Ectodermal cell (in vitro differentiated cells): ENCODE measurements at regions not wholly inside any gene's neighbourhood (a gene's known extent, or its start where the extent isn't known, plus 50 kb on each side); places are given as distances from the start of the nearest gene placed in this dataset.

ENCODE experiments used
- H3K27ac ChIP-seq: 2 replicates; pipeline ENCODE4 v1.7.0; 2013; ENCODE audit warnings: mild to moderate bottlenecking, low read depth, low read length; ENCODE audit not compliant: insufficient read depth, poor library complexity, severe bottlenecking
- H3K27me3 ChIP-seq: 2 replicates; pipeline ENCODE4 v1.7.0; 2013; ENCODE audit warnings: mild to moderate bottlenecking, low read length; ENCODE audit not compliant: insufficient read depth, control insufficient read depth, poor library complexity, severe bottlenecking
- H3K36me3 ChIP-seq: one replicate; pipeline ENCODE4 v1.7.0; 2013; ENCODE audit warnings: low read length; ENCODE audit not compliant: control insufficient read depth, insufficient read depth
- H3K4me1 ChIP-seq: one replicate; pipeline ENCODE4 v1.7.0; 2013; ENCODE audit warnings: low read length; ENCODE audit not compliant: control insufficient read depth, insufficient read depth
- H3K4me3 ChIP-seq: 2 replicates; pipeline ENCODE4 v1.7.0; 2013; ENCODE audit warnings: low read depth, low read length, control low read depth; ENCODE audit not compliant: insufficient read depth
- H3K9me3 ChIP-seq: 2 replicates; pipeline ENCODE4 v1.7.0; 2013; ENCODE audit warnings: mild to moderate bottlenecking, low read length, moderate library complexity; ENCODE audit not compliant: control insufficient read depth
- WGBS, 2 experiments: methylation state at CpG; one replicate each; pipeline ENCODE4 v1.1.7; 2013; ENCODE audit warnings: missing lambda C conversion rate in 2 of 2; 5-methylcytosine and 5-hydroxymethylcytosine counted together

DNA sequence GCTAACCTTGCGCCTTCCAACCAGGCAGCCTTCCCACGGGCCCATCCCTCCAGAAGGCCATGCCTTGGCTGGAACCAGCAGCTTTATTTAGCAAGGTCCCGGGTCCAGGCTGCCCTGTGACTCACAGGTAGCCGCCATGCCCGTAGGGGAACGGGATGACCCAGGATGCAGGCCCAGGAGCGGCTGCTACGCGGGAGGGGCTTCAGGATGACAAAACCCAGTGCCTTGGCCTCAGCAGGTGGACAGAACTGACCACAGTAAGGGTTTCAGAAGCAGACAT is 63.3 kb downstream of the RTP5 start:
- WGBS, 2 experiments = 93 to 94% methylated on average over 9 of the region's 9 CpGs
- Histone ChIP-seq H3K9me3 (no peaks in the 10 kb centered on the region), H3K36me3 (no peaks in the 10 kb centered on the region), H3K4me1 (no peaks in the 10 kb centered on the region), H3K27me3 (no peaks in the 10 kb centered on the region), H3K27ac (no peak overlapping the region), H3K4me3 (no peak overlapping the region)

DNA sequence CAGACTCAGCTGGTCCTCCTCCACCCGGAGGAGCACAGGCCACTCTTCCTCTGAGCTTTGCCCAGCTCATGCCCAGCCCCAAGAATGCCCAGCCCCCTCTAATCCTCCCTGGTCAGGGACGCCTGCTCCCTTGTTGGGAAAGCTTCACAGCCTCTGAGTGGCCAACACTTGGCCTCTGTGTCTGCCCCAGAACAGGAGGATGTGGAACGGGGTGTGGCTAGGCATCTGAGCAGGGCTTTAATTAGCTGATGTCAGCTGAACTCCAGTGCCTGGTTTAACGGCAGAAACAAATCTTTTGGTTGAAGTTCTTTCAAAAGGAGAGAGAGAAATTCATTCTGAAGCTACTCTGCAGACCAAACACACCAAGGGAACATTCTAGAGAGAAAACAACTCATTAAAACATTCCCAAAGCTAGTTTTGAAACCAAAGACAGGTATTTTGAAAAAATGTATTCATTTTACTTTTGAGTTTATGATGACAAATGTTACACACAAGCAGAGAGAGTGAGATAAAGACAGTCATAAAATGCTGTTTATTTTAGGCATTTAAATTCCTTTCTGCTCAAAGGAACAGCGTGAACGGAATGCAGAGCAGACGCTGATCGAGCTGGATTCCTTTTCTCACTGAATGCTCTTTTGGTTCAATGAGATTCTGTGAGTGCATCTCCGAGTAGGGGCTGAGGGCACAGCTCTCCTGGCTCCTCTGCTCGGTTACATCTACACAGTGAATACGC is 63.8 kb downstream of the RTP5 start:
- Histone ChIP-seq H3K36me3 (no peaks in the 10 kb centered on the region), H3K4me1 (no peaks in the 10 kb centered on the region), H3K9me3 (no peaks in the 10 kb centered on the region), H3K27ac (peak overlapping the region; percentile 8), H3K27me3 (no peaks in the 10 kb centered on the region), H3K4me3 (no peak overlapping the region)
- WGBS, 2 experiments = 80 to 82% methylated on average over 11 of the region's 11 CpGs

DNA sequence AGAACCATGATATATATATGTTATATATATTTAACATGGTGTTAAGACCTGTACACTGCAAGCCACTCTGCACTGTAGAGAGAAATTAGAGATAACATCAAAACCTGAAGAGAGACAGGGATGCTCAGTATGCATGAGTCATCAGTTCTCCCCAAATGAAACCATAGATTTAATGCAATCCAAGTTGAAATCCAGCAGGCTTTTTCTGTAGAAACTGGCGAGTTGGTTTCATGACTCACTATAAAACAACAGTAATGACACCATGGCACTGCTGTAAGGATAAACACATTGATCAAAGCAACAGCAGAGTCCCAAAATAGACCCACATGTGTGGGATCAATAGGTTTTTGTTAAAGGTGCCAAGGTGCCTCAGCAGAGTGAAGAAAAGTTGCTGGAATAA is 65.8 kb downstream of the RTP5 start:
- no peaks in the 10 kb centered on the region for H3K9me3 ChIP-seq
- WGBS, 2 experiments = 82% methylated on average over 1 of the region's 1 CpG
- H3K27me3 ChIP-seq = no peaks in the 10 kb centered on the region
- H3K27ac ChIP-seq = no peak overlapping the region
- H3K4me3 ChIP-seq = no peak overlapping the region
- no peaks in the 10 kb centered on the region for H3K4me1 ChIP-seq
- H3K36me3 ChIP-seq = no peaks in the 10 kb centered on the region

DNA sequence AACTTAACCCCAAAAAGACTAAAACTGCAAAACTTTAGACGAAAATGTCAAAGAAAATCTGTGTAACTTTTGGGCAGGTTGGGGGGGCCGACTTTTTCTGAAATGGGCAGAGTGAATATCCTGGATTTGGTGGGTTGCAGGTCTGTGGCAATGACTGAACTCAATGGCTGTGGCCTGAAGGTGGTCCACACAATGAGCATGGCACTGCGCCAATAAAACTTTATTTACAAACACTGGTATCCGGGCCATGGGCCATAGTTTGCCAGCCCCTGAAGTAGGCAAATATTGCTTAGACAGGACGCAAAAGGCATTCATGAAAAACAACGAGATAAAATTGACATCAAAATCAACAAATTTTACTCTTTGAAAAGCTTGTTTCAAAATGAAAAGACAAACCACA is 66.2 kb downstream of the RTP5 start:
- WGBS, 2 experiments = 96 to 97% methylated on average over 6 of the region's 6 CpGs
- Histone ChIP-seq H3K27me3 (no peaks in the 10 kb centered on the region), H3K4me1 (no peaks in the 10 kb centered on the region), H3K36me3 (no peaks in the 10 kb centered on the region), H3K4me3 (no peak overlapping the region), H3K9me3 (no peaks in the 10 kb centered on the region), H3K27ac (no peak overlapping the region)

DNA sequence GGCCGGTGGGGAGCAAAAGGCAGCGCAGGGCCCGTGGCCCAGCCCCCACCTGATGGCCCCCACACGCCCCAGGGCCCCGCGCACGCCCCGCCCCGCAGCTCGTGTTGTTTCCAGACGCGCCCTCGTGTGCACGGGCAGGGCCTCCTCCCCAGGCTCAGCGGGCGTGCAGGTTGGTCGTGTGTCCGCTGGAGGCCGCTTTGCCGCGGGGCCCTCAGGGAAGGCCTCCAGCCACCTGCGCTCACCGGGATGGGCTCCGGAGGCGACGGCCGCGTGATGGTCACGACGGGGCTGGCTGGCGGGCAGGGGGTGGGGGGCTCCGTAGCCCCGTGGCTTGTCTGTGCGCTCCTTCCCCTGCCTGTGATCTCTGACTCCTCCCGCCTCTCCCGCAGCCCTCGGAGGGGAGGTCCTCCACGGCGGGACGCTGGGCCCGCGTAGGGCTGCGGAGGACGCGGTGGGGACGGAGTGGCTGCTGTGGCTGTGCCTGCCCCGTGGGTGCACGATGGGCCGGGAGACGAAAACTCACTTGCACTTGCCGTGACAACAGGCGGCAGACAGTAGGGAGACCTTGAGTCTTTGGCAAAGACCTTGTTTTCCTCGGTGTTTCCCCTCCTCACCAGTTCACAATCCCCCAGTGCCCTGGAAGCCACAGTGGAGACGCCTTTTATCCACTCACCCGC is 67.1 kb downstream of the RTP5 start:
- Histone ChIP-seq H3K4me1 (no peaks in the 10 kb centered on the region), H3K27ac (no peak overlapping the region), H3K27me3 (no peaks in the 10 kb centered on the region), H3K9me3 (no peaks in the 10 kb centered on the region), H3K36me3 (no peaks in the 10 kb centered on the region), H3K4me3 (no peak overlapping the region)
- 92 to 93% methylated on average over 55 of the region's 55 CpGs for WGBS, 2 experiments

DNA sequence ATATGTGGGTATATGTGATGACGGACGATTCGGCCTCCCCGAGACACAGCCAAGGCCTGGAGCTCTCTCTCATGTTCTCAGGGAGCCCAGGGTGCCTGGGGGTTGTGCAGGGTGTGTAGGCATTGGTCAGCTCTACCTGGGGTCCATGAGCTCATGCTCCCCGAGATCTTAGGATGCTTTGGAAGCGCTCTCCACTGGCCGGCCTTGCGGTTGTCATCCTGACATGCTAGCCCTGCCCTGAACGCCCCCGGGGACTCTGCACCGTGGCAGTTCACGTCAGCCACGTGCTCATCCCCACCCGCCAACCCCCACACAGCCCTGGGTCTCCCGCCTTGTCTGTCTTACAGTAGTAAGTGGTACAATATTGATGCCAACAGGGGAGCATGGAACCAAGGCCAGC is 67.8 kb downstream of the RTP5 start:
- no peaks in the 10 kb centered on the region for H3K4me1 ChIP-seq
- H3K9me3 ChIP-seq = no peaks in the 10 kb centered on the region
- no peak overlapping the region for H3K27ac ChIP-seq
- H3K4me3 ChIP-seq = no peak overlapping the region
- WGBS, 2 experiments = 94 to 97% methylated on average over 15 of the region's 15 CpGs
- H3K27me3 ChIP-seq = no peaks in the 10 kb centered on the region
- H3K36me3 ChIP-seq = no peaks in the 10 kb centered on the region

DNA sequence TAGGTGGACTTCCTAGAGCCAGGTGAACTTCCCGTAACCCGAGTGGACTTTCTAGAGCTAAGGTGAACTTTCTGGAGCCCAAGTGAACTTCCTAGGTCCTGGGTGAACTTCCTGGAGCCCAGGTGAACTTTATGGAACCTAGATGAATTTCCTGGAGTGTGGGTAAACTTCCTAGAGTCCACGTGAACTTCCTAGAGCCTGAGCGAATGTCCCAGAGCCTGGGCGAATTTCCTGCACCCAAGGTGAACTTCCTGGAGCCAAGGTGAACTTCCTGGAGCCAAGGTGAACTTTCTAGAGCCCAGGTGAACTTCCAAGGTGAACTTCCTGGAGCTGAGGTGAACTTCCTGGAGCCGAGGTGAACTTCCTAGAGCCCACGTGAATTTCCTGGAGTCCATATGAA is 70.0 kb downstream of the RTP5 start:
- H3K27me3 ChIP-seq = no peaks in the 10 kb centered on the region
- 92 to 93% methylated on average over 7 of the region's 7 CpGs for WGBS, 2 experiments
- no peaks in the 10 kb centered on the region for H3K9me3 ChIP-seq
- no peak overlapping the region for H3K27ac ChIP-seq
- no peaks in the 10 kb centered on the region for H3K4me1 ChIP-seq
- no peak overlapping the region for H3K4me3 ChIP-seq
- no peaks in the 10 kb centered on the region for H3K36me3 ChIP-seq

DNA sequence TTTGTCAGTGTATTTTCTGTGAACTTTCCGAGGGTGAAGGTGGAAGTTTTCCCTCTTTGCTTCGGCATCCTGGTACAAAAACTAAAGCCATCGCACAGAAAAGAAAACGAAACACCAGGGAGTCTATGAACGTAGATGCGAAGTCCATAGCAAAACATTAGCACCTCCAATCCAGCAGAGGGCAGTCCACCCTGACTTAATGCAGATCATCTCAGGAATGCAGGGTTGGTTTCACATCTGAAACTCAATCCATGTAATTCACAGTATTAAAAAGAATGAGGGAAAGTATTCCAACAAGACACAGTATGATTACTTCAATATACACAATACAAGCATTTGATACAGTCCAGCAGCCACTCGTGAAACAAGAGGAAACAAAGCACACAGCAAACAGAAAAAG is 70.8 kb downstream of the RTP5 start:
- no peaks in the 10 kb centered on the region for H3K36me3 ChIP-seq
- 91 to 92% methylated on average over 7 of the region's 7 CpGs for WGBS, 2 experiments
- no peaks in the 10 kb centered on the region for H3K27me3 ChIP-seq
- no peak overlapping the region for H3K4me3 ChIP-seq
- H3K4me1 ChIP-seq = no peaks in the 10 kb centered on the region
- no peak overlapping the region for H3K27ac ChIP-seq
- no peaks in the 10 kb centered on the region for H3K9me3 ChIP-seq

DNA sequence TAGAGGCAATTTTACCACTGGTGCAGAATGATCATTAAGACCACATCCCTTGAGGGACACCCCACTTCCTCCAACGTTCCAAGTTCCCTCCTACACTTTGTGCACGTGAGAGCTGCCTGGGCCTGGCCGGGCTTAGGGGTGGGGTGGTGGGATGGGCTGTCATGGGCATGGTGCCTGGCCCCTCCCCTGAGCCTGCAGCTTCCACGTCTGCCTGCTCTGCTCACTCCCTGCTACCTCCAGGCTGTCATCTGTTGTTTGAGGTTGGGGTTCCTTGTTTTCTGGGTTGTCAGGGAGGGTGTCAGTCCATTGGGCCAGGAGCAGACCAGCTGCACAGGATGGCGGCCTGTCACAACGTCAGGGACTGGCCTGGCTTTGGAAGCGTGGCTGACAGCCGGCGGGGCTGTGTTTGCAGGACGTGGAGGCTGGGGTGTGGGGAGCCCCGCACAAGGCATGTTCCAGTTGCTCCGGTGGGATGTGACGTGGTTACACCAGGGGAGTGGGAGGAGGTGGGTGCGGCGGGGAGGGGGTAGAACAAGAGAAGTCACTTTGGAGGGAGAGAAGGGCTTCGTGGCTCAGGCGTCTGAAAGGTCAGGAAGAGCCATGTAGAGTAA is 72.3 kb downstream of the RTP5 start:
- no peaks in the 10 kb centered on the region for H3K4me1 ChIP-seq
- no peak overlapping the region for H3K4me3 ChIP-seq
- no peak overlapping the region for H3K27ac ChIP-seq
- H3K36me3 ChIP-seq = no peaks in the 10 kb centered on the region
- WGBS, 2 experiments = 83 to 91% methylated on average over 14 to 17 of the region's 17 CpGs
- no peaks in the 10 kb centered on the region for H3K27me3 ChIP-seq
- no peaks in the 10 kb centered on the region for H3K9me3 ChIP-seq

DNA sequence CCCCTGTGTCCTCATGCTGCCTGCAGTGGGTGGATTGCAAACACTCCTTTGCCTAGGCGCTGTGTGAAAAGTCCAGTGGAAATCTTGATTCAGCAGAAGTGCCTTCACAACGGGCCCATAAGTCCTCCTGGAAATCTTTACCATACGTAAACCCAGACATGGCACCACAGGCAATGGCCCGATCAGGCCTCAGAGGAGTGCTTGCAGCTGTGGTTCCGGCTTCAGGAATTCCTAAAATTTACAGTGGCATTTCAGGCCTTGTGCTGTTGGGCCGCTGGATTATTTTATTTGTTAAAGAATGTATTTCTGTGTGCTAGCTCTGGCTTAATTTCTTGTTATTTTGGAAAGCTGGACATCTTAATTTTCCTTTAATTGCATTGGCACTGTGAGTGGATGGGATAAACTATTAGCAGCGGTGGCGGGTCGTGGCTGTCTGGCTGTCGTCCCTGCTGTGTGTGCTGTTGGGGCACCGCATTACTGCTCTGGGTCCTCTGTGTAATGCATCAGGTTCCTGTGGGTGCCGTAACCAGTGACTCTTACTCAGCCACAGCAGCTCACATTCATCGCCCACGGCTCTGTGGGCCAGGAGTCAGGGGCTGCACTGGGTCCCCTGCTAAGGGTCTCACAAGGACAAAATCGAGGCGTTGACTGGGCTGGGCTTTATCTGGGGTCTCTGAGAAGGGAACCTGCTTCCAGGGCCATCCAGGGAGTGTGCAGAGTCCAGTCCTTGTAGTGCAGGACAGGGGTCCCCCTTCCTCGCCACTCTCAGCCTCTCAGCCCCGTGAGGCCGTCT is 73.1 kb downstream of the RTP5 start:
- H3K36me3 ChIP-seq = no peaks in the 10 kb centered on the region
- H3K9me3 ChIP-seq = no peaks in the 10 kb centered on the region
- H3K27ac ChIP-seq = no peak overlapping the region
- WGBS, 2 experiments = 94% methylated on average over 19 of the region's 19 CpGs
- H3K27me3 ChIP-seq = no peaks in the 10 kb centered on the region
- no peaks in the 10 kb centered on the region for H3K4me1 ChIP-seq
- no peak overlapping the region for H3K4me3 ChIP-seq
